H1 (cell line): ENCODE measurements at regions not wholly inside any gene's neighbourhood (a gene's known extent, or its start where the extent isn't known, plus 50 kb on each side); places are given as distances from the start of the nearest gene placed in this dataset.

Experiments used
- CTCF ChIA-PET: fragments of 300-600 bp; sonication (Branson Sonifier 250); formaldehyde crosslinking; loops from one replicate; lab custom pipeline; 2021; ENCODE audit not compliant: partially characterized antibody; lab: Charles Lee
- POLR2A ChIA-PET: fragments of 300-600 bp; sonication (Branson Sonifier 250); formaldehyde crosslinking; loops from one replicate; lab custom pipeline; 2021; ENCODE audit warnings: inconsistent platforms; ENCODE audit not compliant: partially characterized antibody; lab: Charles Lee
- DNase-seq, 2 experiments: peaks; one replicate each; pipeline versions ENCODE4 v3.0.0 to v3.0.0-alpha.2; 2010 to 2022; ENCODE audit warnings: low spot score in 2 of 2, low read depth in 1 of 2, mixed read lengths in 1 of 2
- FAIRE-seq: peaks from 2 replicates; lab custom pipeline; 2011; peaks lifted over from hg19 to GRCh38; lab: Jason Lieb, UNC
- H2AFZ ChIP-seq: 2 replicates; pipeline ENCODE4 v1.8.1; 2012; ENCODE audit warnings: low read length, inconsistent platforms
- H2AK5ac ChIP-seq: 2 replicates; pipeline ENCODE4 v1.6.1; 2013; ENCODE audit warnings: low read depth, low read length
- H2BK120ac ChIP-seq: replicated peaks from 2 replicates; pipeline ENCODE3; 2013; ENCODE audit warnings: low read depth, low read length, inconsistent platforms
- H2BK12ac ChIP-seq: 2 replicates; pipeline ENCODE4 v1.6.1; 2013; ENCODE audit warnings: low read depth, low read length
- H2BK15ac ChIP-seq: 2 replicates; pipeline ENCODE4 v1.6.1; 2013; ENCODE audit warnings: low read length
- H2BK20ac ChIP-seq: 2 replicates; pipeline ENCODE4 v1.6.1; 2013; ENCODE audit warnings: low read length
- H2BK5ac ChIP-seq: 2 replicates; pipeline ENCODE4 v1.6.1; 2013; ENCODE audit warnings: low read depth, low read length
- H3K14ac ChIP-seq: 2 replicates; pipeline ENCODE4 v1.6.1; 2013; ENCODE audit warnings: inconsistent platforms; ENCODE audit not compliant: insufficient read length
- H3K18ac ChIP-seq: 2 replicates; pipeline ENCODE4 v1.6.1; 2013; ENCODE audit warnings: low read length; ENCODE audit errors: extremely low read depth
- H3K23ac ChIP-seq: 2 replicates; pipeline ENCODE4 v1.6.1; 2013; ENCODE audit warnings: inconsistent platforms; ENCODE audit not compliant: insufficient read length
- H3K23me2 ChIP-seq: 2 replicates; pipeline ENCODE4 v1.6.1; 2013; ENCODE audit warnings: low read depth, low read length
- H3K27ac ChIP-seq: 2 replicates; pipeline ENCODE4 v1.6.1; 2011; ENCODE audit warnings: low read depth, low read length, inconsistent platforms
- H3K27me3 ChIP-seq, 4 experiments: replicated peaks in 1 of 4; 1 replicate in 1 of 4; 2 replicates in 3 of 4; pipeline versions ENCODE4 v1.6.1 to v1.8.1; 2011 to 2013; ENCODE audit warnings: low read length in 3 of 4, mild to moderate bottlenecking in 3 of 4, inconsistent platforms in 2 of 4, mixed read lengths in 2 of 4, moderate library complexity in 1 of 4; ENCODE audit not compliant: control insufficient read depth in 3 of 4, insufficient read depth in 3 of 4; ENCODE audit errors: extremely low read depth in 1 of 4
- H3K36me3 ChIP-seq, 4 experiments: 2 replicates each; pipeline versions ENCODE4 v1.6.1 to v1.8.1; 2011 to 2013; ENCODE audit warnings: mild to moderate bottlenecking in 4 of 4, low read length in 3 of 4, moderate library complexity in 2 of 4, control low read depth in 1 of 4, inconsistent platforms in 1 of 4; ENCODE audit not compliant: insufficient read depth in 4 of 4, control insufficient read depth in 2 of 4
- H3K4ac ChIP-seq: replicated peaks from 2 replicates; pipeline ENCODE3; 2013; ENCODE audit warnings: low read length, low read depth, mixed read lengths, inconsistent platforms; ENCODE audit not compliant: insufficient read length
- H3K4me1 ChIP-seq, 4 experiments: replicated peaks in 1 of 4; 1 replicate in 1 of 4; 2 replicates in 3 of 4; pipeline versions ENCODE4 v1.6.1 to v1.8.1; 2011 to 2013; ENCODE audit warnings: low read length in 3 of 4, inconsistent platforms in 2 of 4, mixed read lengths in 1 of 4; ENCODE audit not compliant: insufficient read depth in 4 of 4, control insufficient read depth in 3 of 4
- H3K4me2 ChIP-seq, 2 experiments: 2 replicates each; pipeline versions ENCODE4 v1.6.1 to v1.8.1; 2011 to 2013; ENCODE audit warnings: low read depth in 2 of 2, low read length in 2 of 2, control low read depth in 1 of 2, inconsistent platforms in 1 of 2, mild to moderate bottlenecking in 1 of 2; ENCODE audit not compliant: insufficient read depth in 1 of 2
- H3K4me3 ChIP-seq, 4 experiments: fragments of 200-600, 300-600 bp in 1 of 4; sonication (generic), shearing (Covaris generic), sonication (Bioruptor Twin) in 1 of 4; 2 replicates each; pipeline versions ENCODE4 v1.5.1 to v1.8.1; 2011 to 2016; ENCODE audit warnings: low read length in 4 of 4, low read depth in 3 of 4, control low read depth in 2 of 4, inconsistent platforms in 2 of 4, mild to moderate bottlenecking in 2 of 4, mixed read lengths in 1 of 4, moderate library complexity in 1 of 4; ENCODE audit not compliant: insufficient read depth in 2 of 4; ENCODE audit errors: extremely low read depth in 1 of 4
- H3K56ac ChIP-seq: replicated peaks from 2 replicates; pipeline ENCODE3; 2013; ENCODE audit warnings: low read depth, mild to moderate bottlenecking, mixed read lengths, low read length, inconsistent platforms; ENCODE audit not compliant: insufficient read length
- H3K79me1 ChIP-seq: 2 replicates; pipeline ENCODE4 v1.6.1; 2013; ENCODE audit warnings: low read depth, low read length, control low read depth
- H3K79me2 ChIP-seq, 2 experiments: 2 replicates each; pipeline versions ENCODE4 v1.6.1 to v1.8.1; 2012 to 2013; ENCODE audit warnings: low read length in 2 of 2, mild to moderate bottlenecking in 2 of 2, inconsistent platforms in 1 of 2; ENCODE audit not compliant: insufficient read depth in 2 of 2, control insufficient read depth in 1 of 2
- H3K9ac ChIP-seq, 4 experiments: replicated peaks in 1 of 4; 1 replicate in 1 of 4; 2 replicates in 3 of 4; pipeline versions ENCODE4 v1.6.1 to v1.8.1; 2011 to 2013; ENCODE audit warnings: low read depth in 3 of 4, low read length in 3 of 4, control low read depth in 2 of 4, mild to moderate bottlenecking in 2 of 4, moderate library complexity in 2 of 4, inconsistent platforms in 1 of 4; ENCODE audit errors: extremely low read depth in 1 of 4
- H3K9me3 ChIP-seq, 2 experiments: 2 replicates each; pipeline versions ENCODE4 v1.6.1 to v1.8.1; 2012 to 2013; ENCODE audit warnings: mild to moderate bottlenecking in 2 of 2, moderate library complexity in 2 of 2, control low read depth in 1 of 2, inconsistent platforms in 1 of 2, low read depth in 1 of 2, low read length in 1 of 2, mixed read lengths in 1 of 2; ENCODE audit not compliant: insufficient read depth in 2 of 2
- H4K20me1 ChIP-seq, 2 experiments: replicated peaks in 1 of 2; 2 replicates each; pipeline versions ENCODE3 to v1.8.1; 2011 to 2013; ENCODE audit warnings: inconsistent platforms in 2 of 2, low read length in 2 of 2, mild to moderate bottlenecking in 1 of 2; ENCODE audit not compliant: insufficient read depth in 2 of 2, control insufficient read depth in 1 of 2
- H4K5ac ChIP-seq: 2 replicates; pipeline ENCODE4 v1.6.1; 2013; ENCODE audit warnings: low read length, low read depth, mixed read lengths, inconsistent platforms; ENCODE audit not compliant: insufficient read length
- H4K8ac ChIP-seq: 2 replicates; pipeline ENCODE4 v1.8.0; 2013; ENCODE audit warnings: mild to moderate bottlenecking, moderate library complexity, low read length, inconsistent platforms; ENCODE audit not compliant: insufficient read depth; ENCODE audit errors: extremely low read depth
- H4K91ac ChIP-seq: replicated peaks from 2 replicates; pipeline ENCODE3; 2013; ENCODE audit warnings: low read length, mixed read lengths, inconsistent platforms; ENCODE audit not compliant: insufficient read length
- CBX5 ChIP-seq: fragments of 300-800, 300-1000 bp; sonication (generic); IDR thresholded peaks from 2 replicates; pipeline ENCODE4 v1.7.1; 2016; ENCODE audit warnings: antibody characterized with exemption, low read length, low read depth
- CTCF ChIP-seq, 3 experiments: IDR thresholded peaks; 1 replicate in 2 of 3; 2 replicates in 1 of 3; pipeline versions ENCODE4 v1.5.1 to v1.6.1; 2011; ENCODE audit warnings: low read length in 3 of 3, mild to moderate bottlenecking in 3 of 3, inconsistent platforms in 2 of 3, low read depth in 1 of 3, moderate library complexity in 1 of 3; ENCODE audit not compliant: insufficient read depth in 1 of 3; ENCODE audit errors: control extremely low read depth in 1 of 3
- GABPA ChIP-seq: IDR thresholded peaks from 2 replicates; pipeline ENCODE4 v1.6.1; 2011; ENCODE audit warnings: mild to moderate bottlenecking, low read length, moderate library complexity, borderline replicate concordance; ENCODE audit not compliant: insufficient read depth
- HDAC6 ChIP-seq: IDR thresholded peaks from one replicate; pipeline ENCODE4 v1.7.1; 2012; ENCODE audit warnings: low read depth, mild to moderate bottlenecking, inconsistent platforms, low read length, moderate library complexity
- JUN ChIP-seq: IDR thresholded peaks from 2 replicates; pipeline ENCODE4 v1.6.1; 2011; ENCODE audit warnings: low read depth, mild to moderate bottlenecking, improper control_type of control experiment, low read length
- KDM1A ChIP-seq: fragments of 200-600, 300-600 bp; sonication (generic); IDR thresholded peaks from 2 replicates; pipeline ENCODE4 v1.7.1; 2016; ENCODE audit warnings: mild to moderate bottlenecking, low read length, borderline replicate concordance
- KDM4A ChIP-seq: IDR thresholded peaks from one replicate; pipeline ENCODE4 v1.7.1; 2012; ENCODE audit warnings: low read depth, mild to moderate bottlenecking, moderate library complexity, low read length, inconsistent platforms; ENCODE audit not compliant: severe bottlenecking
- NRF1 ChIP-seq: IDR thresholded peaks from 2 replicates; pipeline ENCODE4 v1.6.1; 2011; ENCODE audit warnings: mild to moderate bottlenecking, low read depth, low read length, improper control_type of control experiment
- SIRT6 ChIP-seq: IDR thresholded peaks from one replicate; pipeline ENCODE4 v1.7.1; 2012; ENCODE audit warnings: low read length, inconsistent platforms
- SP1 ChIP-seq: IDR thresholded peaks from 2 replicates; pipeline ENCODE4 v1.6.1; 2011; ENCODE audit warnings: low read depth, low read length
- TAF1 ChIP-seq: IDR thresholded peaks from 2 replicates; pipeline ENCODE4 v1.6.1; 2011; ENCODE audit warnings: mild to moderate bottlenecking, low read depth, low read length
- USF2 ChIP-seq: IDR thresholded peaks from 2 replicates; pipeline ENCODE4 v1.6.1; 2011; ENCODE audit warnings: low read length, improper control_type of control experiment
- WGBS, 2 experiments: shearing (Covaris generic) in 1 of 2; methylation state at CpG; one replicate each; pipeline versions ENCODE4 v1.1.6 to v1.1.7; 2013 to 2015; ENCODE audit warnings: low lambda C conversion rate in 2 of 2, mixed read lengths in 2 of 2, inconsistent platforms in 1 of 2, low coverage in 1 of 2, missing lambda C conversion rate in 1 of 2; ENCODE audit not compliant: insufficient replicate concordance in 2 of 2, insufficient coverage in 1 of 2, insufficient read length in 1 of 2; ENCODE audit errors: extremely low coverage in 1 of 2, missing lambda C conversion rate in 1 of 2; 5-methylcytosine and 5-hydroxymethylcytosine counted together

GRCh38 chr4:77349796-77350195 lies 192.8 kb downstream of the CCNG2 start:
- Histone ChIP-seq H3K27ac (no peak overlapping the region), H2AFZ (no peak overlapping the region), H4K5ac (no peak overlapping the region), H2BK20ac (no peak overlapping the region), H3K4me2 (no peak overlapping the region), H3K9me3 (no peaks in the 10 kb centered on the region), H3K23ac (no peak overlapping the region), H3K4ac (no peak overlapping the region), H3K36me3 (no peaks in the 10 kb centered on the region), H3K23me2 (no peaks in the 10 kb centered on the region), H3K79me1 (no peaks in the 10 kb centered on the region), H3K4me3 (no peak overlapping the region), H3K79me2 (no peaks in the 10 kb centered on the region), H3K14ac (no peak overlapping the region), H2BK15ac (no peak overlapping the region), H3K4me1 (peaks cover 0 to 6% (median 1%) of the 10 kb centered on the region in 4 experiments; a peak in 1 of 7 replicates), H4K91ac (no peak overlapping the region), H2AK5ac (no peak overlapping the region), H2BK120ac (no peak overlapping the region), H2BK12ac (no peak overlapping the region), H3K56ac (no peak overlapping the region), H4K20me1 (no peaks in the 10 kb centered on the region), H4K8ac (no peak overlapping the region), H3K9ac (no peak overlapping the region), H3K27me3 (no peaks in the 10 kb centered on the region), H3K18ac (no peak overlapping the region), H2BK5ac (no peak overlapping the region)
- WGBS, 2 experiments, result 85% methylated on average over 1 of the region's 1 CpG; no CpG with 5 or more reads in 1 of the 2 experiments
- ChIA-PET CTCF (interaction anchor here (1.0 to 7.9 kb wide), 5 partner anchors 9 to 110 kb away, joined by 4 to 83 read pairs (median 7); no protein-coding TSS in a partner anchor), POLR2A (no interaction called here)
- FAIRE-seq, result no peak
- DNase-seq, result no peak
- TF ChIP-seq NRF1 (no peak), SIRT6 (no peak), USF2 (no peak), KDM4A (no peak), JUN (no peak), KDM1A (no peak), SP1 (no peak), TAF1 (no peak), CBX5 (no peak), HDAC6 (no peak), CTCF (IDR thresholded peaks at IDR 0.05; ENCODE audit: control extremely low read depth in 1 of 3, insufficient read depth in 1 of 3, low read depth in 1 of 3, low read length in 3 of 3) (no peak), GABPA (no peak)
